Spleen (tissue), 11 donors: ENCODE measurements at regions not wholly inside any gene's neighbourhood (a gene's known extent, or its start where the extent isn't known, plus 50 kb on each side); places are given as distances from the start of the nearest gene placed in this dataset.

Experiments
- DNase-seq: peaks from one replicate; pipeline ENCODE4 v3.0.0-alpha.2; 2020
- H3K27ac ChIP-seq, 8 donors: fragments of 200-600 bp; sonication (generic) in 7 of 8; 1 replicate in 4 of 8; 2 replicates in 4 of 8; pipeline versions ENCODE4 v1.5.0 to v1.8.0; 2016 to 2021; ENCODE audit warnings: inconsistent platforms in 4 of 8, mild to moderate bottlenecking in 4 of 8, moderate library complexity in 1 of 8
- H3K27me3 ChIP-seq, 7 donors: fragments of 200-600 bp; sonication (generic) in 6 of 7; replicated peaks in 1 of 7; 1 replicate in 4 of 7; 2 replicates in 3 of 7; pipeline versions ENCODE4 v1.5.0 to v1.8.0; 2016 to 2021; ENCODE audit warnings: inconsistent platforms in 3 of 7, mild to moderate bottlenecking in 1 of 7
- H3K36me3 ChIP-seq, 6 donors: fragments of 200-600 bp; sonication (generic) in 5 of 6; 1 replicate in 4 of 6; 2 replicates in 2 of 6; pipeline versions ENCODE4 v1.5.0 to v1.8.0; 2016 to 2021; ENCODE audit warnings: inconsistent platforms in 2 of 6
- H3K4me1 ChIP-seq, 6 donors: fragments of 200-600 bp; sonication (generic) in 5 of 6; 1 replicate in 3 of 6; 2 replicates in 3 of 6; pipeline versions ENCODE4 v1.5.0 to v1.8.0; 2016 to 2021; ENCODE audit warnings: inconsistent platforms in 3 of 6
- H3K4me3 ChIP-seq, 8 donors: fragments of 200-600 bp; sonication (generic) in 7 of 8; 1 replicate in 4 of 8; 2 replicates in 4 of 8; pipeline versions ENCODE4 v1.5.0 to v1.8.0; 2016 to 2021; ENCODE audit warnings: inconsistent platforms in 4 of 8, mild to moderate bottlenecking in 4 of 8, moderate library complexity in 2 of 8
- H3K9me3 ChIP-seq, 8 donors: fragments of 200-600 bp; sonication (generic) in 7 of 8; 1 replicate in 4 of 8; 2 replicates in 4 of 8; pipeline versions ENCODE4 v1.5.0 to v1.8.0; 2016 to 2021; ENCODE audit warnings: inconsistent platforms in 4 of 8
- POLR2A ChIP-seq, 3 donors: fragments of 450-650 bp; IDR thresholded peaks; one replicate each; pipeline ENCODE4 v1.5.1; 2017; ENCODE audit warnings: antibody characterized with exemption in 3 of 3, mild to moderate bottlenecking in 1 of 3
- POLR2AphosphoS5 ChIP-seq, 3 donors: sonication (generic); formaldehyde crosslinking; IDR thresholded peaks; one replicate each; pipeline ENCODE4 v1.5.1; 2017; ENCODE audit warnings: antibody characterized with exemption in 3 of 3
- WGBS, 5 donors: extraction: QIAGEN DNeasy Blood & Tissue Kit in 3 of 5; methylation state at CpG; one replicate each; pipeline versions ENCODE4 v1.1.5 to v1.1.7; 2013 to 2018; 5-methylcytosine and 5-hydroxymethylcytosine counted together
- intact Hi-C: fragments of 100-400 bp; cut with DNase I; formaldehyde crosslinking; loops from one replicate; pipeline ENCODE4 v1.15.0; 2023; ENCODE audit warnings: low total_unique reads
- TF ChIP-seq, protein P1 (sequence below), 11 experiments: fragments of 200-600 bp in 7 of 11; fragments of 450-650 bp in 4 of 11; sonication (generic) in 4 of 11; IDR thresholded peaks in 8 of 11; conservative IDR thresholded peaks in 3 of 11; 1 replicate in 7 of 11; 2 replicates in 4 of 11; pipeline versions ENCODE4 v1.4.0 to v1.8.0; 2016 to 2021; ENCODE audit warnings: antibody characterized with exemption in 11 of 11, inconsistent platforms in 4 of 11, mild to moderate bottlenecking in 1 of 11
- donor health status: healthy with polysubstance abuse.
- donor health status: DM: no; HTN: no; CAD: no; lungs with moderate emphysema.
- donor health status: DM: no; HTN: no; CAD: no.
- donor health status: Bipolar disorder and iron deficiency.
- donor health status: healthy.
- donor health status: DM: no; HTN: no; CAD: no.
- donor health status: DM: yes; HTN: yes; CAD: no.

DNA sequence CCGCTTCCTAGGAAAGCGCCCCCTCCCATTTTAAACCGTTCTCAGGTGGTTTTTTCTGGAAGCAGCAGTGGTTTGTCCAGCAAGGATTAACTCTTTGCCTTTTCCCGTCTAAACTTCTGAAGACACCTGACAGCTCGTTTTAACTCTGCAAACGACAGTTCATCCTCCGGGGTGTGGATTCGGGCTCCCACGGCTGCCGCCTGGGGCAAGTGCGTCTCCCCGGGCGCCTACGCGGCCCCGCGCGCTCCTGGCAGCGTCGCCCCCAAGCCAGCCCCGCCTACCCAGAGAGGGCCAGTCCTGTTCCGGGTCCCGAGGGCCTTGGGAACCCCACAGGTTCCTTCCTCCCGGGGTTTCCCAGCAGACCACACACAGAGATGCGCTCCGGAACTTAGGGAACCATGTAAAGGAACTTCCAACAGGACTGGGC lies 54.4 kb downstream of the PRR18 start:
- H3K27me3 ChIP-seq, result peaks cover 0 to 37% (median 18%) of the 10 kb centered on the region in 7 donors
- peaks cover 12 to 37% (median 27%) of the 10 kb centered on the region in 6 donors for H3K4me1 ChIP-seq
- peak; percentile 88 for DNase-seq
- 2 to 3% (median 3%) methylated on average over 26 of the region's 26 CpGs for WGBS, 5 donors
- H3K9me3 ChIP-seq, result no peaks in the 10 kb centered on the region
- intact Hi-C loops, result no loop called here
- H3K36me3 ChIP-seq, result no peaks in the 10 kb centered on the region
- TF ChIP-seq POLR2AphosphoS5 (IDR thresholded peaks at IDR 0.05), result peak in 2 of 3 donors; percentile 50 to 54
- TF ChIP-seq, protein P1, sequence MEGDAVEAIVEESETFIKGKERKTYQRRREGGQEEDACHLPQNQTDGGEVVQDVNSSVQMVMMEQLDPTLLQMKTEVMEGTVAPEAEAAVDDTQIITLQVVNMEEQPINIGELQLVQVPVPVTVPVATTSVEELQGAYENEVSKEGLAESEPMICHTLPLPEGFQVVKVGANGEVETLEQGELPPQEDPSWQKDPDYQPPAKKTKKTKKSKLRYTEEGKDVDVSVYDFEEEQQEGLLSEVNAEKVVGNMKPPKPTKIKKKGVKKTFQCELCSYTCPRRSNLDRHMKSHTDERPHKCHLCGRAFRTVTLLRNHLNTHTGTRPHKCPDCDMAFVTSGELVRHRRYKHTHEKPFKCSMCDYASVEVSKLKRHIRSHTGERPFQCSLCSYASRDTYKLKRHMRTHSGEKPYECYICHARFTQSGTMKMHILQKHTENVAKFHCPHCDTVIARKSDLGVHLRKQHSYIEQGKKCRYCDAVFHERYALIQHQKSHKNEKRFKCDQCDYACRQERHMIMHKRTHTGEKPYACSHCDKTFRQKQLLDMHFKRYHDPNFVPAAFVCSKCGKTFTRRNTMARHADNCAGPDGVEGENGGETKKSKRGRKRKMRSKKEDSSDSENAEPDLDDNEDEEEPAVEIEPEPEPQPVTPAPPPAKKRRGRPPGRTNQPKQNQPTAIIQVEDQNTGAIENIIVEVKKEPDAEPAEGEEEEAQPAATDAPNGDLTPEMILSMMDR (IDR thresholded peaks at IDR 0.05 in 8 of 11, conservative IDR thresholded peaks at IDR 0.05 in 3 of 11), result no peak
- peak overlapping the region in 7 of 8 donors; percentile 15 to 91 (median 75) for H3K27ac ChIP-seq
- peak overlapping the region; percentile 19 to 72 (median 46) for H3K4me3 ChIP-seq

DNA sequence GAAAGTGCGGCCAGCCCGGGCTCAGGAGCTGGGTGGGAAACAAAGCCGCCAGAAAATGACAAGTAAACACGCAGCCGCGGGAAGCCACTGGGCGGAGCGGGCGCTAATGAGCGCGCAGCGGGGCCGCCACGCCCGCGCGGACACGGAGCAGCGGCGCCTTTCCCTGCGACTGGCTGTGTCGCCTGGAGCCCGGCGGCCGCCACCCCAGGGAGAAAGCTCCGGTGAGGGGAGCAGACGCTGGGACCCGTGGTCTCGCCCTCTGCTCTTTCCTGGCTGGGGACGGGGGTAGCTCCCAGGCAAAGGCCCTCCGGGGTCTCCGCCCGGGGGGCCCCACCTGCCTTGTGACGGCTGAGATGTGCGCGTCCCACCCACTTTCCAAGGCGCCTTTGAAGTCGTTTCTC lies 54.9 kb downstream of the PRR18 start:
- no peaks in the 10 kb centered on the region for H3K36me3 ChIP-seq
- peaks cover 7 to 32% (median 22%) of the 10 kb centered on the region in 6 donors for H3K4me1 ChIP-seq
- peak; percentile 92 for DNase-seq
- 1 to 2% (median 1%) methylated on average over 33 to 38 of the region's 38 CpGs for WGBS, 5 donors
- H3K27me3 ChIP-seq, result peaks cover 0 to 37% (median 18%) of the 10 kb centered on the region in 7 donors
- peak in 2 of 3 donors; percentile 39 to 40 for TF ChIP-seq POLR2AphosphoS5 (IDR thresholded peaks at IDR 0.05)
- TF ChIP-seq, protein P1 (IDR thresholded peaks at IDR 0.05 in 8 of 11, conservative IDR thresholded peaks at IDR 0.05 in 3 of 11), result peak in 1 of 11 experiments; percentile 32
- TF ChIP-seq POLR2A (IDR thresholded peaks at IDR 0.05), result no peak
- no peaks in the 10 kb centered on the region for H3K9me3 ChIP-seq
- H3K27ac ChIP-seq, result peak overlapping the region; percentile 15 to 91 (median 74)
- intact Hi-C loops, result no loop called here
- peak overlapping the region; percentile 19 to 72 (median 46) for H3K4me3 ChIP-seq

DNA sequence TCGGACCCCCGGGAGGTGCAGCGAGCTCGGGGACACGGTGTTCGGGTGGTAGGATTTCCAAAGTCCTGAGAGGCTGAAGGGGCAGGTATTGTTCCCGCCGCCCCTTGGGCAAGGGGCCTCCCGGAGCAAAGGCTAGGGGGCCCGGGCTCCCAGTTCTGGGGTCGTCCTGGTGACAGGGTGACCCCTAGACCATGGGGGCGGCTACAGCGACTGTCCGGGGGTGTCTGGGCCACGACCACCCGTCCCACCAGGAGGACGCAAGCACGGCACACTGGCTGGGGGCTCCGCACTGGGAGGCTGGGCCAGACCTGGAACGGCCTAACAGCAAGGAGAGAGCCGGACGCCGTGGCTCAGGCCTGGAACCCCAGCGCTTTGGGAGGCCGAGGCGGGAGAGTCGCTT lies 55.6 kb downstream of the PRR18 start:
- H3K4me1 ChIP-seq, result peaks cover 7 to 25% (median 16%) of the 10 kb centered on the region in 6 donors
- 92 to 97% (median 93%) methylated on average over 24 to 27 of the region's 27 CpGs for WGBS, 5 donors
- intact Hi-C loops, result no loop called here
- H3K4me3 ChIP-seq, result peak overlapping the region in 1 of 8 donors; percentile 41
- H3K27me3 ChIP-seq, result peaks cover 0 to 37% (median 18%) of the 10 kb centered on the region in 7 donors
- no peaks in the 10 kb centered on the region for H3K36me3 ChIP-seq
- peak; percentile 82 for DNase-seq
- H3K27ac ChIP-seq, result peak overlapping the region in 1 of 8 donors; percentile 91
- H3K9me3 ChIP-seq, result no peaks in the 10 kb centered on the region
- TF ChIP-seq, protein P1 (IDR thresholded peaks at IDR 0.05 in 8 of 11, conservative IDR thresholded peaks at IDR 0.05 in 3 of 11), result no peak
- TF ChIP-seq POLR2A (IDR thresholded peaks at IDR 0.05), result no peak
- TF ChIP-seq POLR2AphosphoS5 (IDR thresholded peaks at IDR 0.05), result no peak

DNA sequence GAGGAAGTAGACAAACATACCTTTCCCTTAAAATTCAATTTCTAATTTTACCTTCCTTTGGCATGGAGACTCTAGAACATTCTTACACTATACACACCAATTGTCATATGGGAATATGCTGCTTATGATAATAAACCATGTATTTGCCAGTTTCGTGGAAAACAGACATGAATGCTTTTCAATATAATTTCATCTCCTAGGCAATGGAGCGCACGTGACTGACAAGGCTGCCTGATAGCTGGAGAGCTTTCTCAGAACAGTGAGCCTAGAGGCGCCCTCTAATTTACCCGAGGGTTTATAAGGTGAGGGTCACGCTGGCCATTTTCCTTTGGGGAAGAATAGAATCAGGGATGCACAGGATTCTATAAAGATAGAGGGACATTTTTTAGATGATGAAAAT lies 56.5 kb downstream of the PRR18 start:
- Histone ChIP-seq H3K4me1 (peaks cover 7 to 23% (median 16%) of the 10 kb centered on the region in 6 donors), H3K27me3 (peaks cover 0 to 33% (median 18%) of the 10 kb centered on the region in 7 donors), H3K4me3 (no peak overlapping the region), H3K9me3 (no peaks in the 10 kb centered on the region), H3K27ac (no peak overlapping the region), H3K36me3 (no peaks in the 10 kb centered on the region)
- intact Hi-C loops, result no loop called here
- TF ChIP-seq, protein P1 (IDR thresholded peaks at IDR 0.05 in 8 of 11, conservative IDR thresholded peaks at IDR 0.05 in 3 of 11), result no peak
- TF ChIP-seq POLR2AphosphoS5 (IDR thresholded peaks at IDR 0.05), result no peak
- no peak for TF ChIP-seq POLR2A (IDR thresholded peaks at IDR 0.05)
- WGBS, 5 donors, result 61 to 73% (median 65%) methylated on average over 6 of the region's 6 CpGs
- DNase-seq, result no peak
